ENCODE measurements at regions not wholly inside any gene's neighbourhood (a gene's known extent, or its start where the extent isn't known, plus 50 kb on each side); places are given as distances from the start of the nearest gene placed in this dataset.

GRCh38 chr5:130532786-130533185 lies 628.5 kb downstream of the CHSY3 start:
- TF ChIP-seq, protein P1, sequence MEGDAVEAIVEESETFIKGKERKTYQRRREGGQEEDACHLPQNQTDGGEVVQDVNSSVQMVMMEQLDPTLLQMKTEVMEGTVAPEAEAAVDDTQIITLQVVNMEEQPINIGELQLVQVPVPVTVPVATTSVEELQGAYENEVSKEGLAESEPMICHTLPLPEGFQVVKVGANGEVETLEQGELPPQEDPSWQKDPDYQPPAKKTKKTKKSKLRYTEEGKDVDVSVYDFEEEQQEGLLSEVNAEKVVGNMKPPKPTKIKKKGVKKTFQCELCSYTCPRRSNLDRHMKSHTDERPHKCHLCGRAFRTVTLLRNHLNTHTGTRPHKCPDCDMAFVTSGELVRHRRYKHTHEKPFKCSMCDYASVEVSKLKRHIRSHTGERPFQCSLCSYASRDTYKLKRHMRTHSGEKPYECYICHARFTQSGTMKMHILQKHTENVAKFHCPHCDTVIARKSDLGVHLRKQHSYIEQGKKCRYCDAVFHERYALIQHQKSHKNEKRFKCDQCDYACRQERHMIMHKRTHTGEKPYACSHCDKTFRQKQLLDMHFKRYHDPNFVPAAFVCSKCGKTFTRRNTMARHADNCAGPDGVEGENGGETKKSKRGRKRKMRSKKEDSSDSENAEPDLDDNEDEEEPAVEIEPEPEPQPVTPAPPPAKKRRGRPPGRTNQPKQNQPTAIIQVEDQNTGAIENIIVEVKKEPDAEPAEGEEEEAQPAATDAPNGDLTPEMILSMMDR (IDR thresholded peaks at IDR 0.05), result no peak
- TF ChIP-seq POLR2A (IDR thresholded peaks at IDR 0.05), result no peak

All from uterus (tissue), 2 donors.